HEK293T (cell line): ENCODE measurements at regions not wholly inside any gene's neighbourhood (a gene's known extent, or its start where the extent isn't known, plus 50 kb on each side); places are given as distances from the start of the nearest gene placed in this dataset.

Experiments used
- ELF4 ChIP-seq: fragments of 450-650 bp; IDR thresholded peaks from 2 replicates; pipeline ENCODE4 v1.6.1; 2017; ENCODE audit warnings: antibody characterized with exemption
- FOXM1 ChIP-seq: fragments of 450-650 bp; IDR thresholded peaks from 2 replicates; pipeline ENCODE4 v1.6.1; 2017; ENCODE audit warnings: mild to moderate bottlenecking, borderline replicate concordance
- L3MBTL2 ChIP-seq: fragments of 450-650 bp; conservative IDR thresholded peaks from 2 replicates; pipeline ENCODE4 v1.6.1; 2016; ENCODE audit warnings: mild to moderate bottlenecking
- LEF1 ChIP-seq: fragments of 450-650 bp; IDR thresholded peaks from 2 replicates; pipeline ENCODE4 v1.6.1; 2017; ENCODE audit warnings: mild to moderate bottlenecking, borderline replicate concordance
- SUZ12 ChIP-seq: fragments of 450-650 bp; IDR thresholded peaks from 2 replicates; pipeline ENCODE4 v1.6.1; 2016; ENCODE audit warnings: mild to moderate bottlenecking

GRCh38 chr4:24103434-24104157 lies 213.7 kb upstream of the PPARGC1A start:
- TF ChIP-seq LEF1 (no peak), SUZ12 (no peak), ELF4 (no peak), FOXM1 (no peak), L3MBTL2 (no peak)
